Osteocyte (in vitro differentiated cells): ENCODE measurements at regions not wholly inside any gene's neighbourhood (a gene's known extent, or its start where the extent isn't known, plus 50 kb on each side); places are given as distances from the start of the nearest gene placed in this dataset.

Source experiments
- DNase-seq: peaks from one replicate; pipeline ENCODE4 v3.0.0; 2021; ENCODE audit warnings: mixed read lengths; ENCODE audit not compliant: unreplicated experiment; ENCODE audit errors: extremely low spot score
- H3K27ac Mint-ChIP-seq: one replicate; pipeline ENCODE4 v1.8.0; 2021; ENCODE audit warnings: mild to moderate bottlenecking, mixed read lengths; ENCODE audit not compliant: unreplicated experiment
- H3K27me3 Mint-ChIP-seq: one replicate; pipeline ENCODE4 v1.8.0; 2021; ENCODE audit warnings: mixed read lengths; ENCODE audit not compliant: unreplicated experiment
- H3K36me3 Mint-ChIP-seq: one replicate; pipeline ENCODE4 v1.8.0; 2021; ENCODE audit warnings: mixed read lengths; ENCODE audit not compliant: unreplicated experiment
- H3K4me1 Mint-ChIP-seq: one replicate; pipeline ENCODE4 v1.8.0; 2021; ENCODE audit warnings: mixed read lengths; ENCODE audit not compliant: unreplicated experiment
- H3K4me3 Mint-ChIP-seq: one replicate; pipeline ENCODE4 v1.8.0; 2021; ENCODE audit warnings: mild to moderate bottlenecking, moderate library complexity, mixed read lengths; ENCODE audit not compliant: unreplicated experiment
- H3K9me3 Mint-ChIP-seq: one replicate; pipeline ENCODE4 v1.8.0; 2021; ENCODE audit warnings: mixed read lengths; ENCODE audit not compliant: unreplicated experiment
- TF ChIP-seq, protein P1 (sequence below): fragments of 200-600 bp; sonication (generic); IDR thresholded peaks from 2 replicates; pipeline ENCODE4 v1.5.0; 2021; ENCODE audit warnings: antibody characterized with exemption, mild to moderate bottlenecking, moderate library complexity

GRCh38 chr16:7278636-7279035 lies 54.0 kb upstream of the RBFOX1 start:
- Mint-ChIP-seq H3K27ac (no peak overlapping the region), H3K4me3 (no peak overlapping the region), H3K4me1 (no peaks in the 10 kb centered on the region), H3K27me3 (no peaks in the 10 kb centered on the region), H3K36me3 (no peaks in the 10 kb centered on the region), H3K9me3 (peaks cover 41% of the 10 kb centered on the region)
- TF ChIP-seq, protein P1, sequence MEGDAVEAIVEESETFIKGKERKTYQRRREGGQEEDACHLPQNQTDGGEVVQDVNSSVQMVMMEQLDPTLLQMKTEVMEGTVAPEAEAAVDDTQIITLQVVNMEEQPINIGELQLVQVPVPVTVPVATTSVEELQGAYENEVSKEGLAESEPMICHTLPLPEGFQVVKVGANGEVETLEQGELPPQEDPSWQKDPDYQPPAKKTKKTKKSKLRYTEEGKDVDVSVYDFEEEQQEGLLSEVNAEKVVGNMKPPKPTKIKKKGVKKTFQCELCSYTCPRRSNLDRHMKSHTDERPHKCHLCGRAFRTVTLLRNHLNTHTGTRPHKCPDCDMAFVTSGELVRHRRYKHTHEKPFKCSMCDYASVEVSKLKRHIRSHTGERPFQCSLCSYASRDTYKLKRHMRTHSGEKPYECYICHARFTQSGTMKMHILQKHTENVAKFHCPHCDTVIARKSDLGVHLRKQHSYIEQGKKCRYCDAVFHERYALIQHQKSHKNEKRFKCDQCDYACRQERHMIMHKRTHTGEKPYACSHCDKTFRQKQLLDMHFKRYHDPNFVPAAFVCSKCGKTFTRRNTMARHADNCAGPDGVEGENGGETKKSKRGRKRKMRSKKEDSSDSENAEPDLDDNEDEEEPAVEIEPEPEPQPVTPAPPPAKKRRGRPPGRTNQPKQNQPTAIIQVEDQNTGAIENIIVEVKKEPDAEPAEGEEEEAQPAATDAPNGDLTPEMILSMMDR: no peak
- no peak for DNase-seq

DNA sequence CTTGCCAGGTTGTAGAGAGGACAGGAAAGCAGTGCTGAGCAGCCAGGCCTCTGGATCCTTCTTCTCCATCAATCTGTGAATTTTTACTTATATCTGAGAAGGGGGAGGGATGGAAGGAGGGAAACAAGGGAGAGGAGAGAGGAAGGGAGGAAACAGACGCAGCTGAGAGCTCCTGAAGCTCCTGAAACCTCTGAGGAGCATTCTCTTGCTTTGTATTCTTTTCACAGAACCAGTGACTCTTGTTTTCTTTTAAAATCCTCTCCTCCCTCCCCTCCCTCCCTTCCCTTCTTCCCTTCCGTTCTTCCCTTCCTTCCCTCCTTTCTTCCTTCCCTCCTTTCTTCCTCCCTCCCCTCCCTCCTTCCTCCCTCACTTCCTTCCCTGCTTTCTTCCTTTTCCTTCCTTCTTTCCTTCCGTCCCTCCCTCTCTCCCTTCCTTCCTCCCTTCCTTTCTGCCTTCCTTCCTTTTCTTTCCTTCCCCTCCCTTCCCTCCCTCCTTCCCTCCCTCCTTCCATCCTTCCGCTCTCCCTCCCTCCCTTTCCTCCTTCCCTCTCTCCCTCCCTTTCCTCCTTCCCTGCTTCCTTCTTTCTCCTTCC lies 60.0 kb upstream of the RBFOX1 start:
- H3K36me3 Mint-ChIP-seq: no peaks in the 10 kb centered on the region
- H3K27ac Mint-ChIP-seq: no peak overlapping the region
- H3K9me3 Mint-ChIP-seq: peaks cover 25% of the 10 kb centered on the region
- TF ChIP-seq, protein P1: no peak
- no peak for DNase-seq
- no peak overlapping the region for H3K4me3 Mint-ChIP-seq
- H3K27me3 Mint-ChIP-seq: no peaks in the 10 kb centered on the region
- no peaks in the 10 kb centered on the region for H3K4me1 Mint-ChIP-seq

DNA sequence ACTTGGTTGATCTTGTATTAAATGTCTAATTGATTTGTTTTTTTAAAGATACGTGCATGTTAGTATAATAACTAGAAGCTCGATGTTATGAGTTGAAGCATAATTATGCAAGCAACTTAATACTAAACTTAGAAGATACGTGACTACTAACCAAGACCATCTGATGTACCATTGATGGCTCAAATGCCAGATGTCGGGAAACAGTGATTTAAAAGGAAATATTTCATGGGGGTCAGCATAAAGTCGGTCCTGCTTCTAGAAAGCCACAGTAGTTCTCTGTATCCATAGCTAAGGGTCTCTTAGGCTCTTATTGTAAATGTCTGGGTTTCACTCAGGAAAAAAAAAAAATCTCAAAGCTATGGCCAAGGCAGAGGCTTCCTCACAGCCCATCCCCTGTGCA lies 61.2 kb upstream of the RBFOX1 start:
- DNase-seq: no peak
- Mint-ChIP-seq H3K27me3 (no peaks in the 10 kb centered on the region), H3K4me3 (no peak overlapping the region), H3K9me3 (peaks cover 22% of the 10 kb centered on the region), H3K4me1 (no peaks in the 10 kb centered on the region), H3K27ac (no peak overlapping the region), H3K36me3 (no peaks in the 10 kb centered on the region)
- TF ChIP-seq, protein P1: no peak

GRCh38 chr16:7270823-7271222 lies 61.8 kb upstream of the RBFOX1 start:
- Mint-ChIP-seq H3K27ac (no peak overlapping the region), H3K9me3 (peaks cover 26% of the 10 kb centered on the region), H3K36me3 (no peaks in the 10 kb centered on the region), H3K27me3 (no peaks in the 10 kb centered on the region), H3K4me1 (no peaks in the 10 kb centered on the region), H3K4me3 (no peak overlapping the region)
- TF ChIP-seq, protein P1: no peak
- no peak for DNase-seq

DNA sequence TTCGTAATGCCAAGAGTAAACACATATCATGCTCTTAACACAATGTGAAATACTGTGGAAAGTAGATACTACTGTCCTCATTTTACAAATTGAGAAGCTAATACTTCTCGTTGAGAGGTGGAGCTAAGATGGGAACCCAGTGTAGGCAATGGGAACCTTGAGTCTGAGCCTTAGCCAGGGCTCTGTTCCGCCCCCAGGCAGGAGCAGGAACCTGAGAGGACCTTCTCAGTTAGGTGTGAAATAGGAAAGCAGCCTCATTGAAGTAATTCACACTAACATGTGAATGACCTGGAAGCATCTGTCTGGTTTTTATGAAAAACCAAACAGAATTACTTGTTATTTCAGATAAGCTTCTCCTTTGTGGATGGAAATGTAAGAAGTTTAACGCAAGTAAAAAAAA lies 62.6 kb upstream of the RBFOX1 start:
- H3K27ac Mint-ChIP-seq: no peak overlapping the region
- H3K36me3 Mint-ChIP-seq: no peaks in the 10 kb centered on the region
- H3K4me1 Mint-ChIP-seq: no peaks in the 10 kb centered on the region
- TF ChIP-seq, protein P1: no peak
- no peak for DNase-seq
- peaks cover 28% of the 10 kb centered on the region for H3K9me3 Mint-ChIP-seq
- no peaks in the 10 kb centered on the region for H3K27me3 Mint-ChIP-seq
- no peak overlapping the region for H3K4me3 Mint-ChIP-seq
